ENCODE measurements at regions not wholly inside any gene's neighbourhood (a gene's known extent, or its start where the extent isn't known, plus 50 kb on each side); places are given as distances from the start of the nearest gene placed in this dataset.
A peak's percentile ranks its signal among the peaks of the same experiment; 100 is the strongest.

DNA sequence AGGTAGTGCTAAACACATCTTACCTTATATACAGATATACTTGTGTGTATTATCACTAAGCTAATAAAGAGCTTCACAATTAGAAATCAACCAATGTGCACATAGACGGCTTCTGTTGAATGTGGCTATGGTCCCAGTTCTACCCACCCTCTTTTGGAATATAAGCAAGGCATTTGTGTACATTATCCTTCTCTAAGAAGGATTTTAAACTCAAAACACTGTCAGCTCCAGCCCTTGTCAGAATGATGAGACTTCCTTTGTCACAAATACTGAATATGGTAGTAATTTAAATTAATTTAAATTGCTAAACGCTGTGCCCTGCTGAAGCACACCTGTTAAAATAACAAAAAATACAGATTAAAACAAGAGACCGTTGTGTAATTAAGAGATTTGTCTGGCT is 107.9 kb upstream of the GRAMD2B start:
- H3K36me3 ChIP-seq (ENCODE audit: control insufficient read depth, insufficient read depth, low read length) = no peaks in the 10 kb centered on the region
- WGBS (ENCODE audit: insufficient coverage, low lambda C conversion rate) = no CpG with 5 or more reads among the region's 3 CpGs
- H3K9me3 ChIP-seq (ENCODE audit: control insufficient read depth, low read depth, low read length) = no peaks in the 10 kb centered on the region
- no peaks in the 10 kb centered on the region for H3K27me3 ChIP-seq (ENCODE audit: control insufficient read depth, insufficient read depth, low read length)
- H3K4me1 ChIP-seq (ENCODE audit: control insufficient read depth, insufficient read depth, low read length) = no peaks in the 10 kb centered on the region
- H3K27ac ChIP-seq (ENCODE audit: low read length) = no peak overlapping the region
- H3K4me3 ChIP-seq (ENCODE audit: low read length) = no peak overlapping the region
- DNase-seq = no peak

- DNase-seq = no peak
- WGBS (ENCODE audit: insufficient coverage, low lambda C conversion rate) = no CpG with 5 or more reads among the region's 1 CpG
- no peaks in the 10 kb centered on the region for H3K27me3 ChIP-seq (ENCODE audit: control insufficient read depth, insufficient read depth, low read length)
- H3K4me1 ChIP-seq (ENCODE audit: control insufficient read depth, insufficient read depth, low read length) = no peaks in the 10 kb centered on the region
- H3K36me3 ChIP-seq (ENCODE audit: control insufficient read depth, insufficient read depth, low read length) = no peaks in the 10 kb centered on the region
- no peaks in the 10 kb centered on the region for H3K9me3 ChIP-seq (ENCODE audit: control insufficient read depth, low read depth, low read length)
- no peak overlapping the region for H3K27ac ChIP-seq (ENCODE audit: low read length)
- H3K4me3 ChIP-seq (ENCODE audit: low read length) = no peak overlapping the region
Measured at GRCh38 chr5:126332326-126332725, 90.9 kb upstream of the GRAMD2B start.

DNA sequence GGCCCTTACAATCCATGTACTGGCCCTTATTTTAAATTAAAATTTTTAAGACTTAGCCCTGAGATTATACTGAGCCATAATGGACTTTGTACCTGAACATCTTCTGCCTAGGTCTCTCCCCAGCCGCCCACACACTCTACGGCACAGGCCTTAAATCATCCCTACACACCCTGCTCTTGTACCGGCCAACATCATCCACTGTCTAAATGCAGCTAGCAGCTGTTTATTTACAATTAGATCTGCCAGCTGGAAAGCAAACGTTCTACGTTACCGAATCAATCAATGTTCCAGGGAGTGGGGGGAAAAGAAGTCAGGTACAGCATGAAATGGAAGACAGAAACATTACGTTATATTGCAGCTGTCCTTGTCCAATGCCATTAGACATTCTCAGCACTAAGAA is 88.4 kb upstream of the GRAMD2B start:
- DNase-seq = no peak
- no peaks in the 10 kb centered on the region for H3K27me3 ChIP-seq (ENCODE audit: control insufficient read depth, insufficient read depth, low read length)
- 83% methylated on average over 1 of the region's 7 CpGs for WGBS (ENCODE audit: insufficient coverage, low lambda C conversion rate)
- H3K27ac ChIP-seq (ENCODE audit: low read length) = no peak overlapping the region
- no peaks in the 10 kb centered on the region for H3K36me3 ChIP-seq (ENCODE audit: control insufficient read depth, insufficient read depth, low read length)
- no peak overlapping the region for H3K4me3 ChIP-seq (ENCODE audit: low read length)
- no peaks in the 10 kb centered on the region for H3K9me3 ChIP-seq (ENCODE audit: control insufficient read depth, low read depth, low read length)
- no peaks in the 10 kb centered on the region for H3K4me1 ChIP-seq (ENCODE audit: control insufficient read depth, insufficient read depth, low read length)

GRCh38 chr5:126335886-126336285 is 87.3 kb upstream of the GRAMD2B start:
- H3K4me1 ChIP-seq (ENCODE audit: control insufficient read depth, insufficient read depth, low read length) = no peaks in the 10 kb centered on the region
- no peak for DNase-seq

GRCh38 chr5:126338635-126339034 is 84.6 kb upstream of the GRAMD2B start:
- Histone ChIP-seq H3K4me3 (ENCODE audit: low read length) (no peak overlapping the region), H3K27me3 (ENCODE audit: control insufficient read depth, insufficient read depth, low read length) (no peaks in the 10 kb centered on the region), H3K4me1 (ENCODE audit: control insufficient read depth, insufficient read depth, low read length) (no peaks in the 10 kb centered on the region), H3K36me3 (ENCODE audit: control insufficient read depth, insufficient read depth, low read length) (no peaks in the 10 kb centered on the region), H3K27ac (ENCODE audit: low read length) (no peak overlapping the region), H3K9me3 (ENCODE audit: control insufficient read depth, low read depth, low read length) (no peaks in the 10 kb centered on the region)
- peak in 1 of 2 donors; percentile 36 for DNase-seq
- no CpG with 5 or more reads among the region's 7 CpGs for WGBS (ENCODE audit: insufficient coverage, low lambda C conversion rate)

More at GRCh38 chr5:126335886-126336285, 87.3 kb upstream of the GRAMD2B start:
- Histone ChIP-seq H3K9me3 (ENCODE audit: control insufficient read depth, low read depth, low read length) (no peaks in the 10 kb centered on the region), H3K27me3 (ENCODE audit: control insufficient read depth, insufficient read depth, low read length) (no peaks in the 10 kb centered on the region), H3K27ac (ENCODE audit: low read length) (no peak overlapping the region), H3K4me3 (ENCODE audit: low read length) (no peak overlapping the region), H3K36me3 (ENCODE audit: control insufficient read depth, insufficient read depth, low read length) (no peaks in the 10 kb centered on the region)
- WGBS (ENCODE audit: insufficient coverage, low lambda C conversion rate) = 0% methylated on average over 1 of the region's 2 CpGs

GRCh38 chr5:126339215-126339805 is 83.9 kb upstream of the GRAMD2B start:
- 27% methylated on average over 3 of the region's 4 CpGs for WGBS (ENCODE audit: insufficient coverage, low lambda C conversion rate)
- Histone ChIP-seq H3K4me3 (ENCODE audit: low read length) (no peak overlapping the region), H3K9me3 (ENCODE audit: control insufficient read depth, low read depth, low read length) (no peaks in the 10 kb centered on the region), H3K27ac (ENCODE audit: low read length) (no peak overlapping the region), H3K36me3 (ENCODE audit: control insufficient read depth, insufficient read depth, low read length) (no peaks in the 10 kb centered on the region), H3K4me1 (ENCODE audit: control insufficient read depth, insufficient read depth, low read length) (no peaks in the 10 kb centered on the region), H3K27me3 (ENCODE audit: control insufficient read depth, insufficient read depth, low read length) (no peaks in the 10 kb centered on the region)
- peak in 1 of 2 donors; percentile 54 for DNase-seq

DNA sequence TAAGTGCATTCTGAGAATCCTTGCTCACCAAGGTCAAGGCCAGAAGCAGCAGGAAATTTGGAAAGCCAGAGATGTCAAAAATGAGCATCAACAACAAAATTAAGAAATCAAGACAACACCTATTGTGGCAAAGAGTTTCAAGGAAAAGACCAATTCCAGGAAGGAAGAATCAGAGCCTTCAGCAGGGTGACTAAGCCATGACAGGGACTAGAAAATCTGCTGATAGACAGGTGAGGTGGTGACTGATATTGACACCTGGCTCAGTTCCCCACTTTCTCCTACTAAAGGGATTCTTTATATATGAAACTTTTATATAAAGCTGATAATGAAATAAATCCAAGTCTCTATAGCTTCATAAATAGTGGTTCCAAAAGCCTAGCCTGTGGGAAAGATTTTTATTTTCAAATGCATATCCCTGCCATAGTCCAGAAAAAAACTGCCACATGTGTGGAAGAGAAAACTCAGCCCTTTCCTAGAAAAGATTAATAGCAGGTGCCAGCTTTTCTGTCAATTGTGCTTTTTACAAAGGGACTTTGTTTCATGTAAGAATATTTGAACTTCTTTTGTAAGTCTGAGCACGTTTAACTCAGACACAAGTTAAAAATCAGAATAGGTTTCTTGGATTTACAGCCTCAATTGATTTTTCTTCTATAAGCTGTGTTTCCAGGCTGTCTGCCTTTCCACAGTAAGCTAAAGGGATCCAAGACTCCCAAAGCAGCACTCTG is 81.1 kb upstream of the GRAMD2B start:
- Histone ChIP-seq H3K27me3 (ENCODE audit: control insufficient read depth, insufficient read depth, low read length) (no peaks in the 10 kb centered on the region), H3K9me3 (ENCODE audit: control insufficient read depth, low read depth, low read length) (no peaks in the 10 kb centered on the region), H3K4me1 (ENCODE audit: control insufficient read depth, insufficient read depth, low read length) (no peaks in the 10 kb centered on the region), H3K4me3 (ENCODE audit: low read length) (no peak overlapping the region), H3K36me3 (ENCODE audit: control insufficient read depth, insufficient read depth, low read length) (no peaks in the 10 kb centered on the region), H3K27ac (ENCODE audit: low read length) (no peak overlapping the region)
- no CpG with 5 or more reads among the region's 1 CpG for WGBS (ENCODE audit: insufficient coverage, low lambda C conversion rate)
- DNase-seq = no peak

DNA sequence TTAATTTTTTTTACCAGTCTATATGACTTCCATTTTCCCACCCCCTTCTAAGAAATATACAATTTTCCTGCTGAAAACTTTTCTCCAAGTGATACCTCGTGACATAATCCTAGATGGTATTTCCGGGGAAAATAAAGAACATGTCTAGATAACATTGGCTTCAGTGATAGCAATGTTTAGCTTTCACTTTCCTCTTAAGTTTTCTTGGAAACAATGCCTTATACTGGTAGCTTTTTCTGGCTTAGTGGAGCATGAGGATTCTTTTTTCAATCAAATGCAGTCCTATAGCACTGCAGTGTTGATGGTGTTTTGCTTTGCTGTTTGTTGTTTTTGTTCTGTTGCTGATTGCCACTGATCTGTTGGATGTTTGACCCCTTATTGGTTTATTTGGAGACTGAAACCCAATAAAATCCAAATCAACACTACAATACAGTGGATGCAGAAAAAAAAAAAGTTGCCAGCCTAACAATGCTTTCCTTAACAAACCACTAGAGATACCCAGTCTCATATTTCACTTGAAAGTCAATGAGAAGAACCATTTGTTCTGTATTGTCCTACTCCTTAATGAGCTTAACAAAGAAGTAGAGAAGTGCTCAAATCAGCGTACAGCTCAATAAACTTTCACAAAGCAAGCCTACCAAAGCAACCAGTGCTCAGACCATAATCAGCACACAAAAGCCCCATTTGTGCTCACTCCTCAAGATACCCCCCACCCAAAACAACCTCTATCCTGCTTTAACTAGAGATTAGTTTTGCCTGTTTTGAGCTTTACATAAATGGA is 74.2 kb upstream of the GRAMD2B start:
- Histone ChIP-seq H3K4me1 (ENCODE audit: control insufficient read depth, insufficient read depth, low read length) (peaks cover 7% of the 10 kb centered on the region), H3K27ac (ENCODE audit: low read length) (no peak overlapping the region), H3K36me3 (ENCODE audit: control insufficient read depth, insufficient read depth, low read length) (no peaks in the 10 kb centered on the region), H3K4me3 (ENCODE audit: low read length) (no peak overlapping the region), H3K9me3 (ENCODE audit: control insufficient read depth, low read depth, low read length) (no peaks in the 10 kb centered on the region), H3K27me3 (ENCODE audit: control insufficient read depth, insufficient read depth, low read length) (no peaks in the 10 kb centered on the region)
- 25% methylated on average over 2 of the region's 3 CpGs for WGBS (ENCODE audit: insufficient coverage, low lambda C conversion rate)
- DNase-seq = no peak

DNA sequence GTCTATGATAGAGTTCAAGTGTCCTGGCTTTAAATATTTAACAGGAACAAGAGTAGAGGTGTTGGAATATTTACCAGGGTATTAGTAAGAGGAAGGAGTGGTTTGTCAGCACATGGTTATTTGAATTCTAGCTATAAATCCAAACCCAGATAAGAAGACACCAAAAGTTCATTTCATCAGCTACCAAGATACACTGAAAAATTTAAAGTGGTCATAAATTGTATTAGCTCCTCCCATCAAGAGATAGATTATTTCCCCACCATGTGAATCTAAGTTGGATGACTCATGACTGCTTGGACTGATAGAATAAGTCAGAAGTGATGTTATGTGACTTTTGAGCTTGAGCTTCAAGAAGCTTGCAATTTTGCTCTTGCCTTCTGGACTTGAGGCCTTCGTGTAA is 72.1 kb upstream of the GRAMD2B start:
- Histone ChIP-seq H3K4me3 (ENCODE audit: low read length) (no peak overlapping the region), H3K27me3 (ENCODE audit: control insufficient read depth, insufficient read depth, low read length) (no peaks in the 10 kb centered on the region), H3K36me3 (ENCODE audit: control insufficient read depth, insufficient read depth, low read length) (no peaks in the 10 kb centered on the region), H3K4me1 (ENCODE audit: control insufficient read depth, insufficient read depth, low read length) (peaks cover 14% of the 10 kb centered on the region), H3K27ac (ENCODE audit: low read length) (no peak overlapping the region), H3K9me3 (ENCODE audit: control insufficient read depth, low read depth, low read length) (no peaks in the 10 kb centered on the region)
- peak; percentile 82 to 90 for DNase-seq
- WGBS (ENCODE audit: insufficient coverage, low lambda C conversion rate) = no CpG with 5 or more reads among the region's 1 CpG

GRCh38 chr5:126354012-126354857 is 69.0 kb upstream of the GRAMD2B start:
- no peaks in the 10 kb centered on the region for H3K36me3 ChIP-seq (ENCODE audit: control insufficient read depth, insufficient read depth, low read length)
- H3K27ac ChIP-seq (ENCODE audit: low read length) = no peak overlapping the region
- no peaks in the 10 kb centered on the region for H3K9me3 ChIP-seq (ENCODE audit: control insufficient read depth, low read depth, low read length)
- peak in 1 of 2 donors; percentile 69 for DNase-seq
- no peak overlapping the region for H3K4me3 ChIP-seq (ENCODE audit: low read length)
- 66% methylated on average over 4 of the region's 6 CpGs for WGBS (ENCODE audit: insufficient coverage, low lambda C conversion rate)
- H3K27me3 ChIP-seq (ENCODE audit: control insufficient read depth, insufficient read depth, low read length) = no peaks in the 10 kb centered on the region
- peaks cover 36% of the 10 kb centered on the region for H3K4me1 ChIP-seq (ENCODE audit: control insufficient read depth, insufficient read depth, low read length)
